Esophagus muscularis mucosa (tissue), 4 donors: ENCODE measurements at regions not wholly inside any gene's neighbourhood (a gene's known extent, or its start where the extent isn't known, plus 50 kb on each side); places are given as distances from the start of the nearest gene placed in this dataset.

ENCODE experiments used
- DNase-seq: peaks from one replicate; pipeline ENCODE4 v3.0.0-alpha.2; 2017; ENCODE audit errors: extremely low spot score
- H3K27ac ChIP-seq, 4 donors: fragments of 200-600 bp; sonication (generic); replicated peaks in 1 of 4; 1 replicate in 3 of 4; 2 replicates in 1 of 4; pipeline ENCODE4 v1.5.1; 2016 to 2019; ENCODE audit warnings: mild to moderate bottlenecking in 1 of 4
- H3K27me3 ChIP-seq, 4 donors: fragments of 200-600 bp; sonication (generic); one replicate each; pipeline versions ENCODE4 v1.5.1 to v1.6.0; 2016 to 2019
- H3K36me3 ChIP-seq, 4 donors: fragments of 200-600 bp; sonication (generic); one replicate each; pipeline ENCODE4 v1.5.1; 2016 to 2019
- H3K4me1 ChIP-seq, 4 donors: fragments of 200-600 bp; sonication (generic); one replicate each; pipeline ENCODE4 v1.5.1; 2016 to 2019
- H3K4me3 ChIP-seq, 4 donors: fragments of 200-600 bp; sonication (generic); 1 replicate in 2 of 4; 2 replicates in 2 of 4; pipeline ENCODE4 v1.5.1; 2016 to 2019; ENCODE audit warnings: mild to moderate bottlenecking in 4 of 4, moderate library complexity in 1 of 4
- H3K9me3 ChIP-seq, 4 donors: fragments of 200-600 bp; sonication (generic); 1 replicate in 3 of 4; 2 replicates in 1 of 4; pipeline ENCODE4 v1.5.1; 2016 to 2019
- CTCF ChIP-seq, 3 experiments: fragments of 200-600 bp in 2 of 3; fragments of 450-650 bp in 1 of 3; sonication (generic) in 2 of 3; IDR thresholded peaks; one replicate each; pipeline ENCODE4 v1.5.1; 2017 to 2019; ENCODE audit warnings: antibody characterized with exemption in 3 of 3, mild to moderate bottlenecking in 2 of 3, moderate library complexity in 1 of 3
- EP300 ChIP-seq: sonication (generic); formaldehyde crosslinking; IDR thresholded peaks from one replicate; pipeline ENCODE4 v1.6.1; 2017; ENCODE audit warnings: antibody characterized with exemption
- POLR2A ChIP-seq: fragments of 450-650 bp; IDR thresholded peaks from one replicate; pipeline ENCODE4 v1.6.1; 2017; ENCODE audit warnings: antibody characterized with exemption, moderate library complexity, mild to moderate bottlenecking, low read depth
- POLR2AphosphoS5 ChIP-seq, 2 donors: sonication (generic); formaldehyde crosslinking; IDR thresholded peaks; one replicate each; pipeline ENCODE4 v1.6.1; 2017; ENCODE audit warnings: antibody characterized with exemption in 2 of 2
- WGBS: methylation state at CpG from one replicate; pipeline ENCODE4 v1.1.5; 2018; 5-methylcytosine and 5-hydroxymethylcytosine counted together
- intact Hi-C: fragments of 100-400 bp; cut with DNase I; formaldehyde crosslinking; loops from one replicate; pipeline ENCODE4 v1.15.1; 2023

- 82% methylated on average over 4 of the region's 4 CpGs for WGBS
- Histone ChIP-seq H3K4me1 (no peaks in the 10 kb centered on the region), H3K4me3 (no peak overlapping the region), H3K27ac (no peak overlapping the region), H3K27me3 (no peaks in the 10 kb centered on the region), H3K36me3 (no peaks in the 10 kb centered on the region), H3K9me3 (no peaks in the 10 kb centered on the region)
- TF ChIP-seq EP300 (no peak), CTCF (IDR thresholded peaks at IDR 0.05) (no peak), POLR2A (no peak), POLR2AphosphoS5 (IDR thresholded peaks at IDR 0.05) (no peak)
- intact Hi-C loops = no loop called here
- no peak for DNase-seq
Observed at GRCh38 chr3:117922039-117922438, 1112.6 kb downstream of the IGSF11 start.

- no peak for DNase-seq
- H3K27ac ChIP-seq = no peak overlapping the region
- TF ChIP-seq POLR2AphosphoS5 (IDR thresholded peaks at IDR 0.05) (no peak), CTCF (IDR thresholded peaks at IDR 0.05) (no peak), POLR2A (no peak), EP300 (no peak)
- H3K27me3 ChIP-seq = no peaks in the 10 kb centered on the region
- H3K4me3 ChIP-seq = no peak overlapping the region
- no peaks in the 10 kb centered on the region for H3K36me3 ChIP-seq
- H3K9me3 ChIP-seq = no peaks in the 10 kb centered on the region
- intact Hi-C loops = no loop called here
- H3K4me1 ChIP-seq = no peaks in the 10 kb centered on the region
Observed at GRCh38 chr3:117926819-117927218, 1107.8 kb downstream of the IGSF11 start.

- no peak for DNase-seq
- no peaks in the 10 kb centered on the region for H3K9me3 ChIP-seq
- no peaks in the 10 kb centered on the region for H3K36me3 ChIP-seq
- no peaks in the 10 kb centered on the region for H3K4me1 ChIP-seq
- no peak overlapping the region for H3K4me3 ChIP-seq
- H3K27me3 ChIP-seq = no peaks in the 10 kb centered on the region
- H3K27ac ChIP-seq = no peak overlapping the region
- no peak for TF ChIP-seq EP300
- no peak for TF ChIP-seq CTCF (IDR thresholded peaks at IDR 0.05)
- no peak for TF ChIP-seq POLR2AphosphoS5 (IDR thresholded peaks at IDR 0.05)
- TF ChIP-seq POLR2A = no peak
- WGBS = 93% methylated on average over 1 of the region's 1 CpG
- intact Hi-C loops = no loop called here
Observed at GRCh38 chr3:117927825-117928224, 1106.8 kb downstream of the IGSF11 start.

- H3K27me3 ChIP-seq = no peaks in the 10 kb centered on the region
- H3K4me3 ChIP-seq = no peak overlapping the region
- H3K9me3 ChIP-seq = no peaks in the 10 kb centered on the region
- no peaks in the 10 kb centered on the region for H3K36me3 ChIP-seq
- H3K4me1 ChIP-seq = no peaks in the 10 kb centered on the region
- no peak for TF ChIP-seq CTCF (IDR thresholded peaks at IDR 0.05)
- TF ChIP-seq POLR2AphosphoS5 (IDR thresholded peaks at IDR 0.05) = no peak
- no peak for TF ChIP-seq POLR2A
- TF ChIP-seq EP300 = no peak
- no peak for DNase-seq
- no peak overlapping the region for H3K27ac ChIP-seq
- intact Hi-C loops = no loop called here
Observed at GRCh38 chr3:117928836-117929235, 1105.8 kb downstream of the IGSF11 start.

GRCh38 chr3:117932441-117932840 lies 1102.2 kb downstream of the IGSF11 start:
- intact Hi-C loops = no loop called here
- H3K4me3 ChIP-seq = no peak overlapping the region
- H3K9me3 ChIP-seq = peaks cover 0 to 6% (median 2%) of the 10 kb centered on the region in 4 donors
- H3K27ac ChIP-seq = no peak overlapping the region
- H3K36me3 ChIP-seq = no peaks in the 10 kb centered on the region
- H3K27me3 ChIP-seq = no peaks in the 10 kb centered on the region
- no peak for DNase-seq
- no peaks in the 10 kb centered on the region for H3K4me1 ChIP-seq
- TF ChIP-seq POLR2AphosphoS5 (IDR thresholded peaks at IDR 0.05) (no peak), EP300 (no peak), CTCF (IDR thresholded peaks at IDR 0.05) (no peak), POLR2A (no peak)
